RCC 7860 (cell line): ENCODE measurements at regions not wholly inside any gene's neighbourhood (a gene's known extent, or its start where the extent isn't known, plus 50 kb on each side); places are given as distances from the start of the nearest gene placed in this dataset.
"Not testable (repeated sequence)": the region's sequence is repeated elsewhere in the genome, so short reads cannot be mapped to it uniquely, and the experiment has no call there.

Experiments
- DNase-seq: peaks from one replicate; pipeline ENCODE4 v3.0.0-alpha.2; 2015; ENCODE audit warnings: low spot score
- FAIRE-seq: peaks from 2 replicates; lab custom pipeline; 2012; peaks lifted over from hg19 to GRCh38; lab: Jason Lieb, UNC

- no peak for DNase-seq
- FAIRE-seq: no peak
Observed at GRCh38 chr10:23725548-23725947, 286.7 kb downstream of the OTUD1 start.

- no peak for DNase-seq
- no peak for FAIRE-seq
Observed at GRCh38 chr10:23742368-23742767, 303.5 kb downstream of the OTUD1 start.

GRCh38 chr10:23742807-23743206 is 303.9 kb downstream of the OTUD1 start:
- FAIRE-seq: no peak
- DNase-seq: no peak

GRCh38 chr10:23754179-23754578 is 315.3 kb downstream of the OTUD1 start:
- no peak for DNase-seq
- no peak for FAIRE-seq

- FAIRE-seq: no peak
- no peak for DNase-seq
Observed at GRCh38 chr10:23754941-23755340, 316.1 kb downstream of the OTUD1 start.

GRCh38 chr10:23755556-23755955 is 316.7 kb downstream of the OTUD1 start:
- FAIRE-seq (no peak), DNase-seq (no peak)

GRCh38 chr10:23768281-23768680 is 329.4 kb downstream of the OTUD1 start:
- DNase-seq (no peak), FAIRE-seq (no peak)

GRCh38 chr10:23777153-23777552 is 338.3 kb downstream of the OTUD1 start:
- DNase-seq: no peak
- no peak for FAIRE-seq

GRCh38 chr10:23779301-23779700 is 340.4 kb downstream of the OTUD1 start:
- no peak for FAIRE-seq
- no peak for DNase-seq

- FAIRE-seq (no peak), DNase-seq (no peak)
Observed at GRCh38 chr10:23780331-23780730, 341.5 kb downstream of the OTUD1 start.

GRCh38 chr10:23786594-23786993 is 347.7 kb downstream of the OTUD1 start:
- DNase-seq (no peak), FAIRE-seq (no peak)

GRCh38 chr10:23793577-23793976 is 354.7 kb downstream of the OTUD1 start:
- DNase-seq (no peak), FAIRE-seq (no peak)

- DNase-seq: not testable (repeated sequence)
Observed at GRCh38 chr10:23797452-23797851, 358.6 kb downstream of the OTUD1 start.

GRCh38 chr10:23804125-23804524 is 365.2 kb downstream of the OTUD1 start:
- FAIRE-seq: no peak
- DNase-seq: no peak

More at GRCh38 chr10:23797452-23797851, 358.6 kb downstream of the OTUD1 start:
- not testable (repeated sequence) for FAIRE-seq

- no peak for FAIRE-seq
- DNase-seq: no peak
Observed at GRCh38 chr10:23813687-23814086, 374.8 kb downstream of the OTUD1 start.

GRCh38 chr10:23818484-23818883 is 379.6 kb downstream of the OTUD1 start:
- no peak for FAIRE-seq
- DNase-seq: no peak

GRCh38 chr10:23820792-23821191 is 381.9 kb downstream of the OTUD1 start:
- no peak for DNase-seq
- FAIRE-seq: no peak

- no peak for DNase-seq
- FAIRE-seq: no peak
Observed at GRCh38 chr10:23824822-23825221, 384.1 kb upstream of the KIAA1217 start.

- DNase-seq: no peak
- no peak for FAIRE-seq
Observed at GRCh38 chr10:23826421-23826820, 382.5 kb upstream of the KIAA1217 start.

GRCh38 chr10:23829556-23829955 is 379.4 kb upstream of the KIAA1217 start:
- FAIRE-seq: no peak
- DNase-seq: no peak

GRCh38 chr10:23834091-23834490 is 374.8 kb upstream of the KIAA1217 start:
- no peak for DNase-seq
- no peak for FAIRE-seq

GRCh38 chr10:23850631-23851030 is 358.3 kb upstream of the KIAA1217 start:
- no peak for DNase-seq
- FAIRE-seq: no peak

- no peak for FAIRE-seq
- no peak for DNase-seq
Observed at GRCh38 chr10:23859598-23859997, 349.3 kb upstream of the KIAA1217 start.
